ENCODE measurements at regions not wholly inside any gene's neighbourhood (a gene's known extent, or its start where the extent isn't known, plus 50 kb on each side); places are given as distances from the start of the nearest gene placed in this dataset.

DNA sequence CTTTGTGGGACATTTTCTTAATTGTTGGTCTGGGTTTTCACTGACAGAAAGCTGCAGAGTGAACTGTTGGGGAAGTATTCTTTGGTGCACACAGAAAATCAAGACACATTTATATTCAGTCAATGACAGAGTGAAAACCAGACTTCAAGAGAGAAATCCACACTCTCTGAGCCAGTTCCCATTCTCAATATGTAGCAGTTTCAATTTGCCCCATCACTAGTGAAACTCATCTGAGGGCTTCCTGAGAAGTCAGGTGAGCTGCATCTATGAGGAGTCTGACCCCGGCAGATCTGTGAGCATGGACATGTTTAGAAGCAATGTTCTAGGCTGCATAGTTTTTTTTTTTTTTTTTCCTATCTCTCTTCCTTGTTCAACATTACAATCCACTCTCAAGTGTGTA is 163.7 kb upstream of the AHR start:
- TF ChIP-seq, protein P1, sequence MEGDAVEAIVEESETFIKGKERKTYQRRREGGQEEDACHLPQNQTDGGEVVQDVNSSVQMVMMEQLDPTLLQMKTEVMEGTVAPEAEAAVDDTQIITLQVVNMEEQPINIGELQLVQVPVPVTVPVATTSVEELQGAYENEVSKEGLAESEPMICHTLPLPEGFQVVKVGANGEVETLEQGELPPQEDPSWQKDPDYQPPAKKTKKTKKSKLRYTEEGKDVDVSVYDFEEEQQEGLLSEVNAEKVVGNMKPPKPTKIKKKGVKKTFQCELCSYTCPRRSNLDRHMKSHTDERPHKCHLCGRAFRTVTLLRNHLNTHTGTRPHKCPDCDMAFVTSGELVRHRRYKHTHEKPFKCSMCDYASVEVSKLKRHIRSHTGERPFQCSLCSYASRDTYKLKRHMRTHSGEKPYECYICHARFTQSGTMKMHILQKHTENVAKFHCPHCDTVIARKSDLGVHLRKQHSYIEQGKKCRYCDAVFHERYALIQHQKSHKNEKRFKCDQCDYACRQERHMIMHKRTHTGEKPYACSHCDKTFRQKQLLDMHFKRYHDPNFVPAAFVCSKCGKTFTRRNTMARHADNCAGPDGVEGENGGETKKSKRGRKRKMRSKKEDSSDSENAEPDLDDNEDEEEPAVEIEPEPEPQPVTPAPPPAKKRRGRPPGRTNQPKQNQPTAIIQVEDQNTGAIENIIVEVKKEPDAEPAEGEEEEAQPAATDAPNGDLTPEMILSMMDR (IDR thresholded peaks at IDR 0.05) = no peak
- no peak for TF ChIP-seq POLR2A (IDR thresholded peaks at IDR 0.05)

All from uterus (tissue), 2 donors.